A673 (cell line): ENCODE measurements at regions not wholly inside any gene's neighbourhood (a gene's known extent, or its start where the extent isn't known, plus 50 kb on each side); places are given as distances from the start of the nearest gene placed in this dataset.
A peak's percentile ranks its signal among the peaks of the same experiment; 100 is the strongest.

Source experiments
- BruUV-seq: library from RNA; stranded (reverse); fragments of 400-500 nt; replicated peaks from 2 replicates; lab custom pipeline; 2021; lab: Mats Ljungman, UMichigan
- CTCF ChIA-PET: fragments of 300-600 bp; sonication (Branson Sonifier 250); formaldehyde crosslinking; loops from one replicate; lab custom pipeline; 2022; ENCODE audit warnings: antibody characterized with exemption; lab: Charles Lee
- POLR2A ChIA-PET: fragments of 300-600 bp; sonication (Branson Sonifier 250); formaldehyde crosslinking; loops from one replicate; lab custom pipeline; 2022; ENCODE audit warnings: antibody characterized with exemption; ENCODE audit not compliant: low non-redundant PET; lab: Charles Lee
- DNase-seq: peaks from one replicate; pipeline ENCODE4 v3.0.0-alpha.2; 2015; ENCODE audit warnings: low spot score
- H3K27ac ChIP-seq: fragments of 200-600 bp; sonication (generic); 2 replicates; pipeline ENCODE4 v1.5.1; 2016; ENCODE audit warnings: mixed run types, low read depth, mild to moderate bottlenecking, mixed read lengths, antibody characterized with exemption, low read length; ENCODE audit not compliant: poor library complexity, severe bottlenecking
- H3K27me3 ChIP-seq: fragments of 200-600 bp; sonication (generic); replicated peaks from 2 replicates; pipeline ENCODE4 v1.6.1; 2017; ENCODE audit warnings: mixed run types, low read depth, mild to moderate bottlenecking, mixed read lengths, antibody characterized with exemption, low read length; ENCODE audit not compliant: insufficient read depth, poor library complexity
- H3K36me3 ChIP-seq: fragments of 200-600 bp; sonication (generic); 2 replicates; pipeline ENCODE4 v1.6.1; 2016; ENCODE audit warnings: mixed run types, mild to moderate bottlenecking, mixed read lengths, antibody characterized with exemption, low read length; ENCODE audit not compliant: insufficient read depth, poor library complexity, severe bottlenecking
- H3K4me1 ChIP-seq: fragments of 200-600 bp; sonication (generic); 2 replicates; pipeline ENCODE4 v1.6.1; 2017; ENCODE audit warnings: mixed run types, mild to moderate bottlenecking, mixed read lengths, antibody characterized with exemption, low read length; ENCODE audit not compliant: insufficient read depth, poor library complexity, severe bottlenecking
- H3K4me3 ChIP-seq: fragments of 200-600 bp; sonication (generic); 2 replicates; pipeline ENCODE4 v1.5.1; 2016; ENCODE audit warnings: low read depth, mixed run types, mild to moderate bottlenecking, mixed read lengths, low read length; ENCODE audit not compliant: poor library complexity, severe bottlenecking
- H3K9me3 ChIP-seq: fragments of 200-600 bp; sonication (generic); 2 replicates; pipeline ENCODE4 v1.6.1; 2016; ENCODE audit warnings: mixed run types, low read depth, mild to moderate bottlenecking, mixed read lengths, antibody characterized with exemption, low read length; ENCODE audit not compliant: poor library complexity, severe bottlenecking
- CTCF ChIP-seq: fragments of 300-800, 200-600 bp; sonication (generic); conservative IDR thresholded peaks from 2 replicates; pipeline ENCODE4 v1.5.1; 2017; ENCODE audit warnings: low read depth, mild to moderate bottlenecking, antibody characterized with exemption, low read length, moderate library complexity, mixed read lengths
- EZH2 ChIP-seq: fragments of 200-600 bp; sonication (generic); IDR thresholded peaks from 2 replicates; pipeline ENCODE4 v1.6.1; 2017; ENCODE audit warnings: borderline replicate concordance, low read depth, mild to moderate bottlenecking, mixed read lengths, antibody characterized with exemption, low read length; ENCODE audit not compliant: poor library complexity, severe bottlenecking
- intact Hi-C: fragments of 100-400 bp; cut with micrococcal nuclease; formaldehyde crosslinking; loops from one replicate; pipeline ENCODE4 v1.10.0; 2022; ENCODE audit not compliant: unreplicated experiment

DNA sequence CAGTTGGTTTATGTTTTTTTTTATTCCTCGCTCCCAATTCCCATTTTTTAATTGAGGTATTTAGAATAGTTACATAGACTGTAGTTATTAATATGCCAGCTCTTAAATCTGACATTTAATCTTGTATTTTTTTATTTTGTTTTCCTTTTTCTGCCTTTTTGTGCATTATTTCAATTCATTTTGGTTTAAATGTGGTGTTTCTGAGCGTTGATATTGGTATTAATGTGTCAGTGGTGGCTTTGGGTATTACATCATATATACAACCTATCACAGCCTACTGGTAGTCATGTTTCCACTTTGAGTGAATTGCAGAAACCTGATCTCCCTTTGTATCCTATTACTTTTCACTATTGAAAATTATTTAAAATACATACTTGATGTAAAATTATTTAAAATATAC is 1027.3 kb downstream of the KCNT2 start:
- TF ChIP-seq EZH2: no peak
- peak; percentile 26; the same call in 1 of the 2 replicates for TF ChIP-seq CTCF
- Histone ChIP-seq H3K27me3 (no peaks in the 10 kb centered on the region), H3K4me1 (no peaks in the 10 kb centered on the region), H3K36me3 (no peaks in the 10 kb centered on the region), H3K9me3 (no peaks in the 10 kb centered on the region), H3K4me3 (no peak overlapping the region), H3K27ac (no peak overlapping the region)
- intact Hi-C loops: no loop called here
- ChIA-PET POLR2A (no interaction called here), CTCF (no interaction called here)
- peak; percentile 3 for DNase-seq
- no TSS peak for BruUV-seq

- no peaks in the 10 kb centered on the region for H3K27me3 ChIP-seq
- H3K9me3 ChIP-seq: peaks cover 2% of the 10 kb centered on the region
- BruUV-seq: no TSS peak
- H3K36me3 ChIP-seq: no peaks in the 10 kb centered on the region
- ChIA-PET CTCF (no interaction called here), POLR2A (no interaction called here)
- TF ChIP-seq CTCF (no peak), EZH2 (no peak)
- no peak overlapping the region for H3K27ac ChIP-seq
- intact Hi-C loops: no loop called here
- no peak overlapping the region for H3K4me3 ChIP-seq
- no peak for DNase-seq
- H3K4me1 ChIP-seq: no peaks in the 10 kb centered on the region
Observed at GRCh38 chr1:195577748-195578147, 1030.5 kb downstream of the KCNT2 start.

DNA sequence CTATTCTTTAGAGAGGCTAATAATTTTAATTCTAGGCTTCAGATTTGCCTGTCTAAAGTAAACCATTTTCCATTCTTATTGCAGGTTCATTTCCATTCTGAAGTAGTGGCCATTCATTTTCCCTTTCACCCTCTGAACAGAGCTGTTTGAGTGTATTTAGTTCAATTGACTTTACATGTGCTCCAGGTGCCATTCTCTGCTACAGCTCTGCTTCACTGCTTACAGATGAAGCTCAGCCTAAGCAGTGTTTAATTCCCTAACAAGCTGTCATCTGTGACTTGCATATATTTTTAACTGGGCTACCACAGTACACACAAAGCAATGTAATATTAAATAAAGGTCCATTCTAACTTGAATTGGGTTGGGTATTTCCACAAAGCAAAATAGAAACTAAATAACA is 1031.6 kb downstream of the KCNT2 start:
- CTCF ChIA-PET: no interaction called here
- no TSS peak for BruUV-seq
- intact Hi-C loops: no loop called here

More for the DNA sequence above, 1031.6 kb downstream of the KCNT2 start:
- no peak overlapping the region for H3K4me3 ChIP-seq
- no peak overlapping the region for H3K27ac ChIP-seq
- H3K27me3 ChIP-seq: no peaks in the 10 kb centered on the region
- no peak for TF ChIP-seq CTCF
- H3K4me1 ChIP-seq: no peaks in the 10 kb centered on the region
- H3K36me3 ChIP-seq: no peaks in the 10 kb centered on the region
- H3K9me3 ChIP-seq: peaks cover 8% of the 10 kb centered on the region
- DNase-seq: no peak
- POLR2A ChIA-PET: no interaction called here
